Limb (tissue), 2 donors: ENCODE measurements at regions not wholly inside any gene's neighbourhood (a gene's known extent, or its start where the extent isn't known, plus 50 kb on each side); places are given as distances from the start of the nearest gene placed in this dataset.
"Not testable (repeated sequence)": the region's sequence is repeated elsewhere in the genome, so short reads cannot be mapped to it uniquely, and the experiment has no call there.

Experiments
- DNase-seq, 2 donors: peaks; one replicate each; pipeline ENCODE4 v3.0.0-alpha.2; 2016; ENCODE audit errors: extremely low spot score in 2 of 2

- no peak for DNase-seq
These were observed 487.1 kb downstream of the PCNX1 start for GRCh38 chr14:71394386-71394785.

GRCh38 chr14:71395151-71395604, 487.9 kb downstream of the PCNX1 start:
- DNase-seq, result no peak

- no peak for DNase-seq
These were observed 488.4 kb downstream of the PCNX1 start for GRCh38 chr14:71395636-71396035.

GRCh38 chr14:71396050-71396677, 488.9 kb downstream of the PCNX1 start:
- no peak for DNase-seq

- DNase-seq, result no peak
These were observed 490.1 kb downstream of the PCNX1 start for GRCh38 chr14:71397371-71397770.

GRCh38 chr14:71398450-71398849, 491.2 kb downstream of the PCNX1 start:
- DNase-seq, result no peak

GRCh38 chr14:71399057-71399487, 491.8 kb downstream of the PCNX1 start:
- no peak for DNase-seq

GRCh38 chr14:71400871-71401321, 493.6 kb downstream of the PCNX1 start:
- DNase-seq, result no peak

GRCh38 chr14:71402415-71402814, 495.2 kb downstream of the PCNX1 start:
- DNase-seq, result not testable (repeated sequence)

- DNase-seq, result no peak
These were observed 496.4 kb downstream of the PCNX1 start for GRCh38 chr14:71403656-71404055.

- no peak for DNase-seq
These were observed 498.4 kb downstream of the PCNX1 start for GRCh38 chr14:71405676-71406075.

- DNase-seq, result peak in 1 of 2 donors; percentile 13
These were observed 501.2 kb downstream of the PCNX1 start for GRCh38 chr14:71408362-71409030.

- no peak for DNase-seq
These were observed 503.5 kb downstream of the PCNX1 start for GRCh38 chr14:71410578-71411284.

GRCh38 chr14:71411285-71411595, 504.0 kb downstream of the PCNX1 start:
- no peak for DNase-seq

GRCh38 chr14:71411738-71412137, 504.5 kb downstream of the PCNX1 start:
- DNase-seq, result no peak

GRCh38 chr14:71414631-71415403, 507.6 kb downstream of the PCNX1 start:
- no peak for DNase-seq

- DNase-seq, result no peak
These were observed 508.1 kb downstream of the PCNX1 start for GRCh38 chr14:71415404-71415690.

GRCh38 chr14:71416392-71416791, 509.1 kb downstream of the PCNX1 start:
- DNase-seq, result no peak

GRCh38 chr14:71418532-71419245, 511.4 kb downstream of the PCNX1 start:
- no peak for DNase-seq

- no peak for DNase-seq
These were observed 508.7 kb upstream of the RGS6 start for GRCh38 chr14:71423481-71423880.

- no peak for DNase-seq
These were observed 507.3 kb upstream of the RGS6 start for GRCh38 chr14:71424941-71425340.
